Stimulated activated naive CD8-positive, alpha-beta T cell treated with anti-CD3 and anti-CD28 coated beads, Interleukin-15, Interleukin-2, amounts not matched to agents 100 ng/mL and 50 ng/mL, for 24 hours (primary cell): ENCODE measurements at regions not wholly inside any gene's neighbourhood (a gene's known extent, or its start where the extent isn't known, plus 50 kb on each side); places are given as distances from the start of the nearest gene placed in this dataset.
A peak's percentile ranks its signal among the peaks of the same experiment; 100 is the strongest.

Source experiments
- H3K27ac Mint-ChIP-seq: one replicate; pipeline ENCODE4 v1.8.0; 2021; ENCODE audit warnings: mild to moderate bottlenecking, mixed read lengths
- H3K27me3 Mint-ChIP-seq: one replicate; pipeline ENCODE4 v1.8.0; 2021; ENCODE audit warnings: mixed read lengths
- H3K36me3 Mint-ChIP-seq: one replicate; pipeline ENCODE4 v1.8.0; 2021; ENCODE audit warnings: low read depth, mixed read lengths
- H3K4me1 Mint-ChIP-seq: one replicate; pipeline ENCODE4 v1.8.0; 2021; ENCODE audit warnings: low read depth, mixed read lengths
- H3K4me3 Mint-ChIP-seq: one replicate; pipeline ENCODE4 v1.8.0; 2021; ENCODE audit warnings: mild to moderate bottlenecking, mixed read lengths
- H3K9me3 Mint-ChIP-seq: one replicate; pipeline ENCODE4 v1.8.0; 2021; ENCODE audit warnings: mixed read lengths

- Mint-ChIP-seq H3K4me1 (no peaks in the 10 kb centered on the region), H3K36me3 (no peaks in the 10 kb centered on the region), H3K4me3 (no peak overlapping the region), H3K27ac (no peak overlapping the region), H3K27me3 (peaks cover 32% of the 10 kb centered on the region), H3K9me3 (no peaks in the 10 kb centered on the region)
These were observed 144.1 kb upstream of the HES1 start for GRCh38 chr3:193991666-193992424.

- H3K36me3 Mint-ChIP-seq: no peaks in the 10 kb centered on the region
- no peaks in the 10 kb centered on the region for H3K4me1 Mint-ChIP-seq
- no peak overlapping the region for H3K27ac Mint-ChIP-seq
- no peaks in the 10 kb centered on the region for H3K9me3 Mint-ChIP-seq
- no peak overlapping the region for H3K4me3 Mint-ChIP-seq
- peaks cover 35% of the 10 kb centered on the region for H3K27me3 Mint-ChIP-seq
These were observed 143.4 kb upstream of the HES1 start for GRCh38 chr3:193992425-193993037.

- H3K27ac Mint-ChIP-seq: no peak overlapping the region
These were observed 139.7 kb upstream of the HES1 start for GRCh38 chr3:193996221-193996620.

DNA sequence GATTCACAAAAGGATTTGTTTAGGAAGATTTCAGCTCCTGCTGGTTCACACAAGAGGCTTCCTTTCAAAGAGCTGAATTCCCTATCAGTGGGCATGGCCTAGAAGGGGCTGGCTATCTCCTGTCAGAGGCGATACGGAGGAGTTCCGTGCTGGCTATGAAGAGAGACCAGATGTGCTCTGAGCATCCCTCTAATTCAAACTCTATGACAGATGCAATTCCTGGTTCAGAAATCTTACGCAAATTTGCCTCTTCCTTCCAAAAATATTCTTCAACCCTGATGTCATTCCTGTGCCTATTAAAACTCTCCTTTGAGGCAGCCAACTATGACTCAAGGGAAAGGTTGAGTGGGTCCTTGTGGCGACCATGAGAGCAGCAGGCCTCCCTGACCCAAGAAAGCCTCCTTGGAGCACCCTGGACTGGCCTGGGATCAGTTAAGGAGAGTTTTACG, 139.3 kb upstream of the HES1 start:
- Mint-ChIP-seq H3K36me3 (no peaks in the 10 kb centered on the region), H3K9me3 (no peaks in the 10 kb centered on the region), H3K27ac (no peak overlapping the region), H3K27me3 (peaks cover 38% of the 10 kb centered on the region), H3K4me1 (no peaks in the 10 kb centered on the region), H3K4me3 (no peak overlapping the region)

More at GRCh38 chr3:193996221-193996620, 139.7 kb upstream of the HES1 start:
- Mint-ChIP-seq H3K4me3 (no peak overlapping the region), H3K9me3 (no peaks in the 10 kb centered on the region), H3K4me1 (no peaks in the 10 kb centered on the region), H3K27me3 (peaks cover 34% of the 10 kb centered on the region), H3K36me3 (no peaks in the 10 kb centered on the region)

GRCh38 chr3:193997228-193998122, 138.5 kb upstream of the HES1 start:
- no peak overlapping the region for H3K27ac Mint-ChIP-seq
- no peak overlapping the region for H3K4me3 Mint-ChIP-seq
- peaks cover 3% of the 10 kb centered on the region for H3K4me1 Mint-ChIP-seq
- H3K36me3 Mint-ChIP-seq: no peaks in the 10 kb centered on the region
- no peaks in the 10 kb centered on the region for H3K9me3 Mint-ChIP-seq
- H3K27me3 Mint-ChIP-seq: peaks cover 45% of the 10 kb centered on the region

DNA sequence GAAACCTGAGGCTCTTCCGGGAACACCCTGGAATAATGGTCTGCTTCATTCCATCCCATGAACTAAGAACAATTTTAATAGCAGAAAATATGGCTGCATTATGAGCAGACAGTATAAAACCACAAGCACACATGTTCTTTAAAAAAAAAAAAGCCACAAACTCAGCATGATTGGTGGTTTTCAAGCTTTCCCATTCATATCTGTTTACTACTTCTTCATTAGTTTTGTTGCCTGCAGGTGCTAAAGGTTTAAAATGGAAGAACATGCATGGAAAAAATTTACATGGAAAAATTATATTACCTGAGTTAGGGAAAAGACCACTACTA, 137.9 kb upstream of the HES1 start:
- Mint-ChIP-seq H3K4me1 (peaks cover 4% of the 10 kb centered on the region), H3K27me3 (peaks cover 45% of the 10 kb centered on the region), H3K9me3 (no peaks in the 10 kb centered on the region), H3K27ac (no peak overlapping the region), H3K4me3 (no peak overlapping the region), H3K36me3 (no peaks in the 10 kb centered on the region)

GRCh38 chr3:193998628-193999195, 137.2 kb upstream of the HES1 start:
- H3K9me3 Mint-ChIP-seq: no peaks in the 10 kb centered on the region
- H3K27ac Mint-ChIP-seq: no peak overlapping the region
- no peaks in the 10 kb centered on the region for H3K36me3 Mint-ChIP-seq
- no peak overlapping the region for H3K4me3 Mint-ChIP-seq
- peaks cover 47% of the 10 kb centered on the region for H3K27me3 Mint-ChIP-seq
- peaks cover 10% of the 10 kb centered on the region for H3K4me1 Mint-ChIP-seq

GRCh38 chr3:194000100-194000499, 135.8 kb upstream of the HES1 start:
- Mint-ChIP-seq H3K4me3 (no peak overlapping the region), H3K4me1 (peaks cover 13% of the 10 kb centered on the region), H3K27me3 (peaks cover 46% of the 10 kb centered on the region), H3K36me3 (no peaks in the 10 kb centered on the region), H3K9me3 (no peaks in the 10 kb centered on the region), H3K27ac (no peak overlapping the region)

- peaks cover 50% of the 10 kb centered on the region for H3K27me3 Mint-ChIP-seq
- H3K36me3 Mint-ChIP-seq: no peaks in the 10 kb centered on the region
- no peak overlapping the region for H3K27ac Mint-ChIP-seq
- H3K4me3 Mint-ChIP-seq: no peak overlapping the region
- peaks cover 13% of the 10 kb centered on the region for H3K4me1 Mint-ChIP-seq
- H3K9me3 Mint-ChIP-seq: no peaks in the 10 kb centered on the region
These were observed 135.2 kb upstream of the HES1 start for GRCh38 chr3:194000712-194001111.

- Mint-ChIP-seq H3K27ac (no peak overlapping the region), H3K4me1 (peaks cover 13% of the 10 kb centered on the region), H3K36me3 (no peaks in the 10 kb centered on the region), H3K27me3 (peaks cover 55% of the 10 kb centered on the region), H3K9me3 (no peaks in the 10 kb centered on the region), H3K4me3 (no peak overlapping the region)
These were observed 134.1 kb upstream of the HES1 start for GRCh38 chr3:194001728-194002459.

- no peaks in the 10 kb centered on the region for H3K9me3 Mint-ChIP-seq
- no peaks in the 10 kb centered on the region for H3K36me3 Mint-ChIP-seq
- H3K4me1 Mint-ChIP-seq: peaks cover 13% of the 10 kb centered on the region
- H3K4me3 Mint-ChIP-seq: peak overlapping the region; percentile 47
- H3K27me3 Mint-ChIP-seq: peaks cover 52% of the 10 kb centered on the region
- H3K27ac Mint-ChIP-seq: no peak overlapping the region
These were observed 132.6 kb upstream of the HES1 start for GRCh38 chr3:194003114-194004057.

- Mint-ChIP-seq H3K36me3 (no peaks in the 10 kb centered on the region), H3K4me1 (peaks cover 13% of the 10 kb centered on the region), H3K27ac (no peak overlapping the region), H3K4me3 (no peak overlapping the region), H3K9me3 (no peaks in the 10 kb centered on the region), H3K27me3 (peaks cover 37% of the 10 kb centered on the region)
These were observed 129.9 kb upstream of the HES1 start for GRCh38 chr3:194005930-194006501.

DNA sequence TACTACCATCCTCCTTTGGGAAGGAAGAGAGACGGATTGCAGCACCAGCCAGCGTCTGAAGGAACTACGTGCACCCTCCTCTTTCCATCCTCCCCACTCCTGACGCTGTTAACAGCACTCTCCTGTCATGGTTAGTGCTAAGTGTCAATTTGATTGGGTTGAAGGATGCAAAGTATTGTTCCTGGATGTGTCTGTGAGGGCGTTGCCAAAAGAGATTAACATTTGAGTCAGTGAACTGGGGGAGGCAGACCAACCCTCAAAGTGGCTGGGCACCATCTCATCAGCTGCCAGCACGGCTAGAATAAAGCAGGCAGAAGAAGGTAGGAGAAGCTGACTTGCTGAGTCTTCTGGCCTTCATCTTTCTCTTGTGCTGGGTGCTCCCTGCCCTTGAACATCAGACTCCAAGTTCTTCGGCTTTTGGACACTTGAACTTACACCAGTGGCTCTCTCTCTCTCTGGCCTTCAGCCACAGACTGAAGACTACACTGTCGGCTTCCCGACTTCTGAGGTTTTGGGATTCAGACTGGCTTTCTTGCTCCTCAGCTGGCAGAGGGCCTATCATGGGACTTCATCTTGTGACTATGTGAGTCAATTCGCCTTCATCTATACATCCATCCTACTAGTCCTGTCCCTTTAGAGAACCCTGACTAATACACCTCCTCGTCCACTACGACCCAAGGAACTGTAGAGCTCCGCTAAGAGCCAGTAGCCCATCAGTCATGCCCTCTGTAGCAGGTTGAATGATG, 128.2 kb upstream of the HES1 start:
- H3K4me1 Mint-ChIP-seq: peaks cover 9% of the 10 kb centered on the region
- H3K27me3 Mint-ChIP-seq: peaks cover 29% of the 10 kb centered on the region
- no peak overlapping the region for H3K27ac Mint-ChIP-seq
- H3K36me3 Mint-ChIP-seq: no peaks in the 10 kb centered on the region
- H3K9me3 Mint-ChIP-seq: no peaks in the 10 kb centered on the region
- no peak overlapping the region for H3K4me3 Mint-ChIP-seq
